Testis (tissue), 2 donors: ENCODE measurements at regions not wholly inside any gene's neighbourhood (a gene's known extent, or its start where the extent isn't known, plus 50 kb on each side); places are given as distances from the start of the nearest gene placed in this dataset.

Experiments used
- POLR2A ChIP-seq: fragments of 450-650 bp; IDR thresholded peaks from one replicate; pipeline ENCODE4 v1.6.1; 2017; ENCODE audit warnings: antibody characterized with exemption, mild to moderate bottlenecking, moderate library complexity
- TF ChIP-seq, protein P1 (sequence below), 3 experiments: fragments of 450-650 bp in 2 of 3; fragments of 200-600 bp in 1 of 3; sonication (generic) in 1 of 3; IDR thresholded peaks; one replicate each; pipeline ENCODE4 v1.5.1; 2016 to 2019; ENCODE audit warnings: antibody characterized with exemption in 3 of 3, mild to moderate bottlenecking in 2 of 3, moderate library complexity in 1 of 3

DNA sequence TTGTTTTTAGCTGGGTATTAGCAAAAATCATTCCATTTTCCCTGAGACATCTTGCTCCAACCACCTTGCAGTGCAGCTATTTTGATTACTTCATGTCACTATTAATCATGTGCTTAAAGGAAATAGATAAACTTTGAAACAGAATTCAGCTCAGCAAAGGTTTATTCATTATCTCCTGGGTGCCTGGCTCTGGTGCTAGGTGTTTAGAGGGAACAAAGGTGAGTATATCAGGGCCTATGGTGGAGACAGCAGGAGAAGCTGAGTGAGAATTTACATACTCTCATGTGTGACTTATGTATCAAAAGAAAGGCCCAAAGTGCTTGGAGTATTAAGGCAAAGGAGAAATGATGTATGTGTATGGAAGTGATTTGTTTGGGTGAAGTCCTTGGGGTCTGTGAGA, 63.8 kb upstream of the BMP2 start:
- TF ChIP-seq, protein P1, sequence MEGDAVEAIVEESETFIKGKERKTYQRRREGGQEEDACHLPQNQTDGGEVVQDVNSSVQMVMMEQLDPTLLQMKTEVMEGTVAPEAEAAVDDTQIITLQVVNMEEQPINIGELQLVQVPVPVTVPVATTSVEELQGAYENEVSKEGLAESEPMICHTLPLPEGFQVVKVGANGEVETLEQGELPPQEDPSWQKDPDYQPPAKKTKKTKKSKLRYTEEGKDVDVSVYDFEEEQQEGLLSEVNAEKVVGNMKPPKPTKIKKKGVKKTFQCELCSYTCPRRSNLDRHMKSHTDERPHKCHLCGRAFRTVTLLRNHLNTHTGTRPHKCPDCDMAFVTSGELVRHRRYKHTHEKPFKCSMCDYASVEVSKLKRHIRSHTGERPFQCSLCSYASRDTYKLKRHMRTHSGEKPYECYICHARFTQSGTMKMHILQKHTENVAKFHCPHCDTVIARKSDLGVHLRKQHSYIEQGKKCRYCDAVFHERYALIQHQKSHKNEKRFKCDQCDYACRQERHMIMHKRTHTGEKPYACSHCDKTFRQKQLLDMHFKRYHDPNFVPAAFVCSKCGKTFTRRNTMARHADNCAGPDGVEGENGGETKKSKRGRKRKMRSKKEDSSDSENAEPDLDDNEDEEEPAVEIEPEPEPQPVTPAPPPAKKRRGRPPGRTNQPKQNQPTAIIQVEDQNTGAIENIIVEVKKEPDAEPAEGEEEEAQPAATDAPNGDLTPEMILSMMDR (IDR thresholded peaks at IDR 0.05), result no peak
- no peak for TF ChIP-seq POLR2A
